ENCODE measurements at regions not wholly inside any gene's neighbourhood (a gene's known extent, or its start where the extent isn't known, plus 50 kb on each side); places are given as distances from the start of the nearest gene placed in this dataset.

GRCh38 chr9:75780185-75780584 is 110.3 kb upstream of the PCSK5 start:
- TF ChIP-seq CTCF (IDR thresholded peaks at IDR 0.05), result no peak
- no peak for TF ChIP-seq ZFX (IDR thresholded peaks at IDR 0.05; ENCODE audit: borderline replicate concordance)
- no peak overlapping the region for H3K27ac ChIP-seq

GRCh38 chr9:75788006-75788634 is 102.4 kb upstream of the PCSK5 start:
- no peak overlapping the region for H3K27ac ChIP-seq
- TF ChIP-seq CTCF (IDR thresholded peaks at IDR 0.05) (no peak), ZFX (IDR thresholded peaks at IDR 0.05; ENCODE audit: borderline replicate concordance) (no peak)

- H3K27ac ChIP-seq, result no peak overlapping the region
- TF ChIP-seq CTCF (IDR thresholded peaks at IDR 0.05), result no peak
- TF ChIP-seq ZFX (IDR thresholded peaks at IDR 0.05; ENCODE audit: borderline replicate concordance), result no peak
Observed at GRCh38 chr9:75797085-75797580, 93.3 kb upstream of the PCSK5 start.

GRCh38 chr9:75798505-75798904 is 92.0 kb upstream of the PCSK5 start:
- no peak overlapping the region for H3K27ac ChIP-seq
- TF ChIP-seq ZFX (IDR thresholded peaks at IDR 0.05; ENCODE audit: borderline replicate concordance), result no peak
- TF ChIP-seq CTCF (IDR thresholded peaks at IDR 0.05), result no peak

- H3K27ac ChIP-seq, result no peak overlapping the region
- TF ChIP-seq CTCF (IDR thresholded peaks at IDR 0.05), result no peak
- no peak for TF ChIP-seq ZFX (IDR thresholded peaks at IDR 0.05; ENCODE audit: borderline replicate concordance)
Observed at GRCh38 chr9:75803130-75803529, 87.3 kb upstream of the PCSK5 start.

- no peak overlapping the region for H3K27ac ChIP-seq
- no peak for TF ChIP-seq CTCF (IDR thresholded peaks at IDR 0.05)
- TF ChIP-seq ZFX (IDR thresholded peaks at IDR 0.05; ENCODE audit: borderline replicate concordance), result no peak
Observed at GRCh38 chr9:75810063-75810462, 80.4 kb upstream of the PCSK5 start.

- TF ChIP-seq ZFX (IDR thresholded peaks at IDR 0.05; ENCODE audit: borderline replicate concordance), result no peak
- no peak for TF ChIP-seq CTCF (IDR thresholded peaks at IDR 0.05)
- no peak overlapping the region for H3K27ac ChIP-seq
Observed at GRCh38 chr9:75811692-75812091, 78.8 kb upstream of the PCSK5 start.
